HEK293T (cell line): ENCODE measurements at regions not wholly inside any gene's neighbourhood (a gene's known extent, or its start where the extent isn't known, plus 50 kb on each side); places are given as distances from the start of the nearest gene placed in this dataset.

ENCODE experiments used
- CTCF ChIA-PET: fragments of 350-600 bp; formaldehyde crosslinking; extraction: SDS; loops from one replicate; lab custom pipeline; 2021; ENCODE audit warnings: antibody characterized with exemption, inconsistent platforms; lab: Yijun Ruan, JAX
- POLR2A ChIA-PET: fragments of 350-600 bp; formaldehyde crosslinking; extraction: SDS; loops from one replicate; lab custom pipeline; 2020; ENCODE audit warnings: antibody characterized with exemption, inconsistent platforms; lab: Yijun Ruan, JAX
- DNase-seq: peaks from one replicate; pipeline ENCODE4 v3.0.0; 2012; ENCODE audit warnings: mixed read lengths; ENCODE audit errors: extremely low spot score
- ARNT ChIP-seq: fragments of 450-650 bp; IDR thresholded peaks from 2 replicates; pipeline ENCODE4 v1.6.1; 2017; ENCODE audit warnings: mild to moderate bottlenecking
- BHLHE40 ChIP-seq: fragments of 450-650 bp; IDR thresholded peaks from 2 replicates; pipeline ENCODE4 v1.6.1; 2016; ENCODE audit warnings: mild to moderate bottlenecking, moderate library complexity, borderline replicate concordance
- CTBP1 ChIP-seq: fragments of 450-650 bp; IDR thresholded peaks from 2 replicates; pipeline ENCODE4 v1.6.1; 2016; ENCODE audit warnings: borderline replicate concordance
- ELF4 ChIP-seq: fragments of 450-650 bp; IDR thresholded peaks from 2 replicates; pipeline ENCODE4 v1.6.1; 2017; ENCODE audit warnings: antibody characterized with exemption
- FOXA1 ChIP-seq: fragments of 450-650 bp; IDR thresholded peaks from 2 replicates; pipeline ENCODE4 v1.6.1; 2016; ENCODE audit warnings: mild to moderate bottlenecking
- FOXK2 ChIP-seq: fragments of 450-650 bp; IDR thresholded peaks from 2 replicates; pipeline ENCODE4 v1.6.1; 2016; ENCODE audit warnings: mild to moderate bottlenecking
- FOXM1 ChIP-seq: fragments of 450-650 bp; IDR thresholded peaks from 2 replicates; pipeline ENCODE4 v1.6.1; 2017; ENCODE audit warnings: mild to moderate bottlenecking, borderline replicate concordance
- HDGF ChIP-seq: fragments of 450-650 bp; IDR thresholded peaks from 2 replicates; pipeline ENCODE4 v1.6.1; 2017; ENCODE audit warnings: antibody characterized with exemption, borderline replicate concordance
- L3MBTL2 ChIP-seq: fragments of 450-650 bp; conservative IDR thresholded peaks from 2 replicates; pipeline ENCODE4 v1.6.1; 2016; ENCODE audit warnings: mild to moderate bottlenecking
- LEF1 ChIP-seq: fragments of 450-650 bp; IDR thresholded peaks from 2 replicates; pipeline ENCODE4 v1.6.1; 2017; ENCODE audit warnings: mild to moderate bottlenecking, borderline replicate concordance
- NFRKB ChIP-seq: fragments of 450-650 bp; IDR thresholded peaks from 2 replicates; pipeline ENCODE4 v1.6.1; 2016; ENCODE audit warnings: mild to moderate bottlenecking, moderate library complexity
- SP1 ChIP-seq: fragments of 450-650 bp; IDR thresholded peaks from 2 replicates; pipeline ENCODE4 v1.6.1; 2017
- SUZ12 ChIP-seq: fragments of 450-650 bp; IDR thresholded peaks from 2 replicates; pipeline ENCODE4 v1.6.1; 2016; ENCODE audit warnings: mild to moderate bottlenecking
- TARDBP ChIP-seq: fragments of 450-650 bp; IDR thresholded peaks from 2 replicates; pipeline ENCODE4 v1.6.1; 2016
- ZNF384 ChIP-seq: fragments of 450-650 bp; IDR thresholded peaks from 2 replicates; pipeline ENCODE4 v1.6.1; 2016
- TF ChIP-seq, protein P1 (sequence below): fragments of 450-650 bp; IDR thresholded peaks from 2 replicates; pipeline ENCODE4 v1.6.1; 2016

- POLR2A ChIA-PET, result no interaction called here
- TF ChIP-seq LEF1, result no peak
- TF ChIP-seq, protein P1, sequence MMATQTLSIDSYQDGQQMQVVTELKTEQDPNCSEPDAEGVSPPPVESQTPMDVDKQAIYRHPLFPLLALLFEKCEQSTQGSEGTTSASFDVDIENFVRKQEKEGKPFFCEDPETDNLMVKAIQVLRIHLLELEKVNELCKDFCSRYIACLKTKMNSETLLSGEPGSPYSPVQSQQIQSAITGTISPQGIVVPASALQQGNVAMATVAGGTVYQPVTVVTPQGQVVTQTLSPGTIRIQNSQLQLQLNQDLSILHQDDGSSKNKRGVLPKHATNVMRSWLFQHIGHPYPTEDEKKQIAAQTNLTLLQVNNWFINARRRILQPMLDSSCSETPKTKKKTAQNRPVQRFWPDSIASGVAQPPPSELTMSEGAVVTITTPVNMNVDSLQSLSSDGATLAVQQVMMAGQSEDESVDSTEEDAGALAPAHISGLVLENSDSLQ, result no peak
- no peak for TF ChIP-seq FOXA1
- no peak for TF ChIP-seq FOXM1
- no peak for TF ChIP-seq L3MBTL2
- no peak for TF ChIP-seq ELF4
- no peak for TF ChIP-seq ZNF384
- TF ChIP-seq SP1, result no peak
- no peak for TF ChIP-seq CTBP1
- no peak for TF ChIP-seq HDGF
- CTCF ChIA-PET, result interaction anchor here (0.6 kb wide), 1 partner anchor 419 kb away, joined by 5 read pairs; no protein-coding TSS in a partner anchor
- DNase-seq, result no peak
Measured at GRCh38 chr6:54646069-54646950, 200.3 kb upstream of the FAM83B start.

- ChIA-PET POLR2A (no interaction called here), CTCF (interaction anchor here (0.6 kb wide), 1 partner anchor 418 kb away, joined by 5 read pairs; no protein-coding TSS in a partner anchor)
- no peak for TF ChIP-seq LEF1
- no peak for TF ChIP-seq FOXK2
- TF ChIP-seq NFRKB, result no peak
- TF ChIP-seq ZNF384, result no peak
- TF ChIP-seq TARDBP, result no peak
- TF ChIP-seq CTBP1, result no peak
- TF ChIP-seq SUZ12, result no peak
- TF ChIP-seq HDGF, result no peak
- DNase-seq, result no peak
Measured at GRCh38 chr6:54646951-54647664, 199.5 kb upstream of the FAM83B start.

- ChIA-PET CTCF (no interaction called here), POLR2A (no interaction called here)
- DNase-seq, result no peak
- TF ChIP-seq TARDBP (no peak), ARNT (no peak), LEF1 (no peak), HDGF (no peak), SP1 (no peak), NFRKB (no peak), BHLHE40 (no peak), CTBP1 (no peak), SUZ12 (no peak), FOXK2 (no peak), ELF4 (no peak), FOXM1 (no peak), FOXA1 (no peak), ZNF384 (no peak), L3MBTL2 (no peak)
- TF ChIP-seq, protein P1, result no peak
Measured at GRCh38 chr6:54654381-54654780, 192.2 kb upstream of the FAM83B start.

DNA sequence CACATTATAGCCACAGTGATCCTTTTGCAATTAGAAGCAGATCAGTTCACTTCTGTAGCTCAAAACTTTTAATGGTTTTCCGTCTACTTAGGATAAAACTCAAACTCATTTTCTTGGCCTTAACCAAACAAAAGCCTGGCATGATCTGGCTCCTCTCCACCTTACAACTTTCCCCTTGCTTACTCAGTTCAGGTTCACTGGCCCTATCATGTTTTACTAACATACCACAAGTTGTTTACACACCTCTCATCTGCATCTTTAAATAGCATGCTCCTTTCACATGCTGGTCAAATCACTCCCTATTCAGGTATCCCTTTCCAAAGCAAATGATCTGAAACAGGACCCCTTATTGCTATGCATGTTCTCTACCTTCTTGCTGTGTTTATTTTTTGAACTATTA is 191.4 kb upstream of the FAM83B start:
- DNase-seq, result no peak
- ChIA-PET CTCF (no interaction called here), POLR2A (no interaction called here)
- TF ChIP-seq SUZ12 (no peak), HDGF (no peak), ELF4 (no peak), SP1 (no peak)

DNA sequence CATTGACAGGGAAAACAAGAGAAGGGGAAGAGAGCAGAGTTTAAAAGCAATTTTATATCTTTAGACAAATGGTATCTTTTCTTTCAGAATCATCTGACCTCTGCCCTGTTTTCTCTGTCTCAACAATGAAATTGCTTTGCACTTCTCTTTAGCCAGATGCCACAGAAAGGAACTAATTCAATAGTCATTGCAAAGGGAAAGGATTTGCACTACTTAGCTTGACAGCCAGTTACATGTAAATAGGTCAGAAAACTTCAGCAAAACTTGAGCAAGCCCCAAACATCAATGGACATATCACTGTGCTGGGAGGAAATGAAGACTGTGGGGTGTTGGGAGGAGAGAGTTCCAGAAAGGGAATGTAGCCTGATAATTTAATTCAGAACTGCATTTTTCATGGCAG is 181.3 kb upstream of the FAM83B start:
- no peak for TF ChIP-seq FOXK2
- no peak for TF ChIP-seq FOXM1
- TF ChIP-seq SUZ12, result no peak
- TF ChIP-seq, protein P1, result no peak
- TF ChIP-seq ZNF384, result no peak
- no peak for TF ChIP-seq LEF1
- no peak for TF ChIP-seq CTBP1
- TF ChIP-seq TARDBP, result no peak
- no peak for TF ChIP-seq HDGF
- TF ChIP-seq ARNT, result no peak
- no peak for TF ChIP-seq FOXA1
- TF ChIP-seq ELF4, result no peak
- no peak for TF ChIP-seq SP1
- no peak for TF ChIP-seq L3MBTL2
- no peak for TF ChIP-seq BHLHE40
- TF ChIP-seq NFRKB, result no peak
- CTCF ChIA-PET, result no interaction called here
- DNase-seq, result no peak
- POLR2A ChIA-PET, result no interaction called here

DNA sequence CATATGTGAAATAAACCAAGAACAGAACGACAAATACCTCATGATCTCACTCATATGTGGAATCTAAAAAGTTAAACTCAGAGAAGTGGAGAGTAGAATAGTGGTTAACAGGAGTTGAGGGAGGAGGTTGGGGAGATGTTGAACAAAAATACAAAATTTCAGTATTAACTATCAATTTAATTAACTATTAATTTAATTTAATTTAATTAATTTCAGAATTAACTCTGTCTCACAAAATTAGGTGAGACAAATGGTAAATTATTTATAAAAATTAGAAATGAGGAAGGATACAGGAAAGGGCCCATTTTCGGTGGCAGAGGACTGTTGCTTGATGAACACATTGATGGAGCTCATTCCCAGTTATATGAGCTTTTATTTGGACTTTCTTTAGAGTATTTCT is 166.0 kb upstream of the FAM83B start:
- no peak for DNase-seq
- TF ChIP-seq NFRKB, result no peak
- no peak for TF ChIP-seq BHLHE40
- TF ChIP-seq ZNF384, result no peak
- no peak for TF ChIP-seq SP1
- no peak for TF ChIP-seq TARDBP
- no peak for TF ChIP-seq FOXM1
- TF ChIP-seq, protein P1, result no peak
- no peak for TF ChIP-seq FOXA1
- TF ChIP-seq L3MBTL2, result no peak
- TF ChIP-seq HDGF, result no peak
- no peak for TF ChIP-seq ELF4
- no peak for TF ChIP-seq CTBP1
- TF ChIP-seq LEF1, result no peak
- TF ChIP-seq FOXK2, result no peak
- no peak for TF ChIP-seq SUZ12
- no peak for TF ChIP-seq ARNT
- ChIA-PET POLR2A (no interaction called here), CTCF (no interaction called here)
